Lower leg skin (tissue), 4 donors: ENCODE measurements at regions not wholly inside any gene's neighbourhood (a gene's known extent, or its start where the extent isn't known, plus 50 kb on each side); places are given as distances from the start of the nearest gene placed in this dataset.
"Not testable (repeated sequence)": the region's sequence is repeated elsewhere in the genome, so short reads cannot be mapped to it uniquely, and the experiment has no call there.

ENCODE experiments used
- DNase-seq, 2 donors: peaks; one replicate each; pipeline ENCODE4 v3.0.0-alpha.2; 2019; ENCODE audit warnings: low spot score in 2 of 2
- H3K4me3 ChIP-seq: fragments of 200-600 bp; sonication (generic); 2 replicates; pipeline ENCODE4 v1.5.1; 2017; ENCODE audit warnings: mild to moderate bottlenecking, low read depth; ENCODE audit not compliant: poor library complexity, severe bottlenecking
- POLR2A ChIP-seq, 2 donors: fragments of 450-650 bp; IDR thresholded peaks; one replicate each; pipeline ENCODE4 v1.6.1; 2016 to 2017; ENCODE audit warnings: antibody characterized with exemption in 2 of 2, mild to moderate bottlenecking in 1 of 2, moderate library complexity in 1 of 2
- WGBS, 2 donors: methylation state at CpG; one replicate each; pipeline ENCODE4 v1.1.5; 2018; 5-methylcytosine and 5-hydroxymethylcytosine counted together
- intact Hi-C: fragments of 100-400 bp; cut with DNase I; formaldehyde crosslinking; loops from one replicate; pipeline ENCODE4 v1.15.0; 2023; ENCODE audit warnings: low total_unique reads
- TF ChIP-seq, protein P1 (sequence below), 3 donors: fragments of 450-650 bp; IDR thresholded peaks; one replicate each; pipeline ENCODE4 v1.5.1; 2016; ENCODE audit warnings: antibody characterized with exemption in 3 of 3, mild to moderate bottlenecking in 3 of 3, moderate library complexity in 2 of 3

DNA sequence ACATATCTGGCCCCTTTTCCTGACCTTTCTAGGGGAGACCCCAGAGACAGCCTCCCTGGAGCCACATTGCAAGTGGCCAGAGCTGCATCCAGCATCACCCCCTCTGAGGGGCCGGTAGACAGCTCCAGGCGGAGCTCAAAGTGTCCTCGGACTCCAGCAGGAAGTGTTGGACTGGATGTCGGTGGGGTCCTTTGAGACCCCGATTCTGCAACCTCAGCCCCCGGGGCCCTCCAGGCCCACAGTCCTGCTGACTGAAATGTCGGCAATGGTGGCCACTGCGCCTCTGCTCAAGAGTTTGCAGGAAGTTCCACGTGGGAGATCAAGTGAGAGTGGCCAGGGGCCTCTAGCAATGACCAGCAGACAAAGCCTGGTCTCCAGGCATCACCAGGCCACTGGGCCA is 115.9 kb upstream of the FOXD4L5 start:
- TF ChIP-seq, protein P1, sequence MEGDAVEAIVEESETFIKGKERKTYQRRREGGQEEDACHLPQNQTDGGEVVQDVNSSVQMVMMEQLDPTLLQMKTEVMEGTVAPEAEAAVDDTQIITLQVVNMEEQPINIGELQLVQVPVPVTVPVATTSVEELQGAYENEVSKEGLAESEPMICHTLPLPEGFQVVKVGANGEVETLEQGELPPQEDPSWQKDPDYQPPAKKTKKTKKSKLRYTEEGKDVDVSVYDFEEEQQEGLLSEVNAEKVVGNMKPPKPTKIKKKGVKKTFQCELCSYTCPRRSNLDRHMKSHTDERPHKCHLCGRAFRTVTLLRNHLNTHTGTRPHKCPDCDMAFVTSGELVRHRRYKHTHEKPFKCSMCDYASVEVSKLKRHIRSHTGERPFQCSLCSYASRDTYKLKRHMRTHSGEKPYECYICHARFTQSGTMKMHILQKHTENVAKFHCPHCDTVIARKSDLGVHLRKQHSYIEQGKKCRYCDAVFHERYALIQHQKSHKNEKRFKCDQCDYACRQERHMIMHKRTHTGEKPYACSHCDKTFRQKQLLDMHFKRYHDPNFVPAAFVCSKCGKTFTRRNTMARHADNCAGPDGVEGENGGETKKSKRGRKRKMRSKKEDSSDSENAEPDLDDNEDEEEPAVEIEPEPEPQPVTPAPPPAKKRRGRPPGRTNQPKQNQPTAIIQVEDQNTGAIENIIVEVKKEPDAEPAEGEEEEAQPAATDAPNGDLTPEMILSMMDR (IDR thresholded peaks at IDR 0.05): no peak
- TF ChIP-seq POLR2A (IDR thresholded peaks at IDR 0.05): no peak
- intact Hi-C loops: no loop called here
- DNase-seq: peak in 1 of 2 donors; percentile 49

DNA sequence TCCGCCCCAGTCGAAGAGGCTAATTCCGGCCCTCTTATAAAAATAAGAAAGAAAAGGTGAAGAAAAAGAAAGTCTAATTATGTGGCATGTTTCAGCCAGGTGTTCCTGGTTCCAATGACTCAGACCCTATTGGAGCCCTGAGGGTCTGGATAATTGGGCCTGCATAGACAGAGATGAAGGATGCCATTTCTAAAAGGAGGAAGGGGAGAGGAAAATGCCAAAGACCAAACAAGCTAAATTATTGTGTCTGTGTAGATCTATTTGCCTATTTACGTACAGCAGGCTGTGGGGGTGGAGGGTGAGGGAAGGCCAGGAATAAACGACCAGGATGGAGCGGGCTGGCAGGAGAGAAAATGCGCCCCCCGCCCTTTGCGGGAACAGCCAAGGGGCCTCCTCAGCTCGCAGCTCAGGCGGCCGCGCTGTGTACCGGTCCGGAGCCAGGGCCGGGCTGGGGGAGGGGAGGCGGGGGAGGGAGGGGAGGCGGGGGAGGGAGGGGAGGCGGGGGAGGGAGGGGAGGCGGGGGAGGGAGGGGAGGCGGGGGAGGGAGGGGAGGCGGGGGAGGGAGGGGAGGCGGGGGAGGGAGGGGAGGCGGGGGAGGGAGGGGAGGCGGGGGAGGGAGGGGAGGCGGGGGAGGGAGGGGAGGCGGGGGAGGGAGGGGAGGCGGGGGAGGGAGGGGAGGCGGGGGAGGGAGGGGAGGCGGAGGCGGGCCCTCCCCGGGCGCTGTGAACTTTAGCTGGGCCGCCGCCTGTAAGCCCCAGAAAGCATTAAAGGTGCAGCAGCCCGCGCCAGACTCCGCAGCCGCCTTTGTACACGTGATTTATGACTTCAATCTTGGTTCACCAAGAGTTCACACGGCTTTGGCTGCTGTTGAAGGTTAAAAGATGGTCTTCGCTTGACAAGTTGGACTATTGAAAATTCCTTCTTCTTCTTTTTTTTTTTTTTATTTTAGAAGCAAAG is 113.0 kb upstream of the FOXD4L5 start:
- peak in 1 of 2 donors; percentile 60 for DNase-seq
- WGBS, 2 donors: 88 to 92% methylated on average over 22 to 34 of the region's 42 CpGs
- H3K4me3 ChIP-seq, intact Hi-C loops: not testable (repeated sequence)

More for the DNA sequence above, 115.9 kb upstream of the FOXD4L5 start:
- no peak overlapping the region for H3K4me3 ChIP-seq
- 84 to 88% methylated on average over 9 of the region's 9 CpGs for WGBS, 2 donors

GRCh38 chr9:65397226-65397625 is 112.2 kb upstream of the FOXD4L5 start:
- 83 to 86% methylated on average over 20 of the region's 20 CpGs for WGBS, 2 donors
- intact Hi-C loops, H3K4me3 ChIP-seq: not testable (repeated sequence)
- DNase-seq: peak in 1 of 2 donors; percentile 46

DNA sequence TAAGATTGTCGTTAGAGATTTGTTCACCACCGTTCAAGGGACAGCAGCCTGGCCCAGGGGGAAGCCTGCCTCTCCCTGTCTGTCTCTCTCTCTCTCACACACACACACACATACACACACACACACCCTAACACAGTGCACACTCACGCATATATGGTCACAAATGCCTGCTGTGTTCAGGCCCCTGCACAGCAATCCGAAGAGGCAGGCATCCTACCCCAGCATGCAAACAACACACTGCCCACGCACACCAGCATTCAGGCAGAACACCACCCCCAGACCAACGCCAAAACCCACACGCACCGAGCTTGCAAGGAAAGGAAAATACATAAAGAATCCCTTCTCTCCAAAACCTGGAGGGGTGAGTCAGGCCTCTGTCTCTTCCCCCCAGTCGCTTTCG is 111.6 kb upstream of the FOXD4L5 start:
- peak in 1 of 2 donors; percentile 20 for DNase-seq
- H3K4me3 ChIP-seq, intact Hi-C loops: not testable (repeated sequence)
- 80 to 82% methylated on average over 10 of the region's 10 CpGs for WGBS, 2 donors

DNA sequence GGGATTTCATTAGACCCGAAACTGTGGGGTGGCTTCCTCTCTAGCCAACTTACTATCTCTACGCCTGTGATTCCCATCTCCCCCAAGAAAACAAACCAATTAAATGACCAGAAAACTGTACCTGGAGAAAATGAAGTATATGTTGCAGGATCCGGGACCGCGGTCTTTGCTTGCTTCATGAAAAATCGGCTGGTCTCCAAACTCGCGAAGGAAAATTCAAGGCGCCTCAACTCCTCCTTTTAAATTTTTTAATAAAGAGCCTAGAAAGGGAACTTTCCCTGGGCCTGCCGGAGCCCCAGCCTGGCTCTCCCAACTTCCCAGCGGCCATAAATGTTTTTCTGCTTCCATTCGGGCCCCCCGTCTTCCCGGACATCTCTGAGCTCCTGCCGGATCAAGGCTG is 110.8 kb upstream of the FOXD4L5 start:
- DNase-seq: peak in 1 of 2 donors; percentile 50
- WGBS, 2 donors: 82 to 85% methylated on average over 9 of the region's 15 CpGs
- H3K4me3 ChIP-seq, intact Hi-C loops: not testable (repeated sequence)

DNA sequence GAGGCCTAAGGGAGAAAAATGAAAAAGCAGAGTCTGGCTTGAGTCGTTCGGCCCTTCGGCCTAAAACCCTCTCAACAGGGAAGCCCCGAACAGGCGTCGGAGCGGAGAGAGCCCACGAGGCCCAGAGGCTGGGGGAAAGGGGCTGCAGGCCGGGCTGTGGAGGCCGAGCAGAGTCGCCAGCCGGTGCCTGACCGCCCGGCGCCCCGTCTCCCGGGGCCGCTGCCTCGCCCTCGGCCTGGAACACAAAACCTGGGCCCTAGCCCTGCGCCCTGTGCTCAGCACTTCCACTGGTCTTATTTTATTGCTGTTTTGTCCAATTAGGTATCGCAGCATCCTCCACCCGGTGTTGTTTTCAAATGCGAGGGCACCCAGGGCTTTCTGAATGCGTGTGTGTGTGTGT is 110.1 kb upstream of the FOXD4L5 start:
- H3K4me3 ChIP-seq, intact Hi-C loops: not testable (repeated sequence)
- WGBS, 2 donors: 88 to 93% methylated on average over 17 to 25 of the region's 25 CpGs
- peak in 1 of 2 donors; percentile 50 for DNase-seq

DNA sequence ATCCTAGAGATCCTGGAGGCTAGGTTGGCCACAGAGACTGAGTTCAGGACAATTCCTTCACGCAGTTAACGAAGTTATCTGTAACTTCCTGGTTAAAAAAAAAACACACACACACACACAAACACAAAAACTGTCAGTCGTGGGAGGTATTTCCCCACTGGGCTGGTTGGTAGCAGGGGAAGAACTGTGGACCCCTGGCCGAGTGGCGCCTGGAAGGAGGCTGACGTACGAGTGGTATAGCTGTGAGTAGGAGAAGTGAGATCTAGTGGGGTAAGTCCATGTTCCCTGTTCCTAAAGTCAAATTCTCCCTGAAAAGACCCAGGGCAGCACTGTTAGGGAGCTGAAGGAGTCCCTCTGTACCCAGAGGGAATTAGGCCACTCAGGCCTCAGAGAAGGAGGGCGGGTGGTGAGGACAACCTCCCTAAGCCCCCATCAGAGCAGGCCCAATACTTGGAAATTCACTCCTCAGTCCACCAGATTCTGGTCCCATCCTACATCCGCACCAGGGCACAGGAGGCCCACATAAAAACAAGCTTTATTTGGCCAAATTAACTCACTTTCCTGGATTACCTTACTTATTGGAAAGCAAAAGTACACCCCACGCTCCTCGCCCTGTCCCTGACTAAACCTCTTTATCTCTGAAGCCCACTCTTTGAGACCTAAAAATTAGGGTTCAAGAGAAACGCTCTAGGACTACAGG is 108.3 kb upstream of the FOXD4L5 start:
- intact Hi-C loops: not testable (repeated sequence)
- WGBS, 2 donors: 81 to 83% methylated on average over 12 of the region's 12 CpGs
- DNase-seq: peak in 1 of 2 donors; percentile 46

DNA sequence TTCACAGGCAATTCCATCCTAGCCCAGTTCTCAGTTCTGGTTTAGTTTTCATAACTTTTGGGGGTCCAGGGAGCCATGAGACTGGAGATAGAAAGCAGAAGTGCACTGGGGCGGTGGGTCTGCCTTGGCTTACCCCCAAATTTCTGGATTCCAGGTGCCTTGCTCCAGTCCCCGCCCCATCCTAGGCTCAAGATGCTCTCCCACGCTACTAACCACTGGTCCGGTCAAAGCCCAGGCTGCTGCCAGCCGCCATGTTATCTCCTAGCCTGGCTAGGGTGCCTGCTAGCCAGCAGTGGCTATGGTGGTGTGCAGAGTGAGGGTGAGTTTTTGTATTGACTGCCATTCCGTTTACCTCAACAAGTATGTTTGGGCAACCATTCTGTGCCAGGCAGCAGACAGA is 107.6 kb upstream of the FOXD4L5 start:
- WGBS, 2 donors: 62 to 65% methylated on average over 5 of the region's 6 CpGs
- H3K4me3 ChIP-seq, intact Hi-C loops: not testable (repeated sequence)
- peak in 1 of 2 donors; percentile 36 for DNase-seq

More for the DNA sequence above, 108.3 kb upstream of the FOXD4L5 start:
- not testable (repeated sequence) for H3K4me3 ChIP-seq

DNA sequence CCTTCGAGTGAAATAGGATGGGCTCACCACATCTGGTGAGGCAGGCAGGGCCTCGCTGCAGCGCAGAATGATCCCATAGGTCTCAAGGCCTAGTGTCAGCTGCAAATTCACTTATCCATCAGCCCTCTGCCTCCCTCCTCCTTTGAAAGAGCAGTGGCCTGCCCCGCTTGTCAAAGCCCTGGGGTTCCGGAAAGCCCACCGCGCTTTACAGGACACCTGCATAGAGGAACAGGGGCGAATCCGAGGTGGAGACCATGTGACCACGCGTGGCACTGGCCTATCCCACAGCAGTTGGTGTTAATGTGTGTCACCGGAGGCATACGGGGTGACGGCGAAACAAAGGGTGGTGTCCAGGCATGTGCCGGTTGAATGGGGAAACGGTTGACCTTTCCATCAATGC is 104.7 kb upstream of the FOXD4L5 start:
- DNase-seq, intact Hi-C loops, H3K4me3 ChIP-seq: not testable (repeated sequence)
- WGBS, 2 donors: 65 to 76% methylated on average over 17 of the region's 17 CpGs

- WGBS, 2 donors: 90 to 94% methylated on average over 25 to 27 of the region's 28 CpGs
- intact Hi-C loops: not testable (repeated sequence)
Measured at GRCh38 chr9:65389216-65389615, 104.2 kb upstream of the FOXD4L5 start.

DNA sequence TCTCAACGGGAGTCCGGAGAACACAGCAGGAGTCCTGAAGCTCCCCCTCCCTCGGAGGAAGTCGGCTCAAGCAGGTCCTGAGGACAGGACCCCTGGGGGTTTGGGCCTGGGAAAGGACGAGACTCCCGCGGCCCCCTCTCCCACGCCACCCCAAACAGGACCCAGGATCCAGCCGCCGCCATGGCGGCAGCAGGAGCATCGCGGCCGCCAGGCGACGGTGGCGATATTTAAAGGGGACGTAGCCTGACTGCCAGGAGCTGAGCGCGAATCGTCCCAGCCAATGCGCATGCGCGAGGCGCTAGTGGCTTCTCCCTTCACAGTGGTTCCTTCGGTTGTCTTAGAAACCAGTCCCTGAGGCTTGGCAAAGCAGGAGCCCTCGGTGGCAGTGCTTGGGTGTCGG is 101.7 kb upstream of the FOXD4L5 start:
- peak; percentile 58 to 93 for DNase-seq
- WGBS, 2 donors: 50 to 73% methylated on average over 28 of the region's 28 CpGs
- intact Hi-C loops: not testable (repeated sequence)
- H3K4me3 ChIP-seq: peak overlapping the region; percentile 10

More at GRCh38 chr9:65389216-65389615, 104.2 kb upstream of the FOXD4L5 start:
- peak in 1 of 2 donors; percentile 50 for DNase-seq
- H3K4me3 ChIP-seq: not testable (repeated sequence)

DNA sequence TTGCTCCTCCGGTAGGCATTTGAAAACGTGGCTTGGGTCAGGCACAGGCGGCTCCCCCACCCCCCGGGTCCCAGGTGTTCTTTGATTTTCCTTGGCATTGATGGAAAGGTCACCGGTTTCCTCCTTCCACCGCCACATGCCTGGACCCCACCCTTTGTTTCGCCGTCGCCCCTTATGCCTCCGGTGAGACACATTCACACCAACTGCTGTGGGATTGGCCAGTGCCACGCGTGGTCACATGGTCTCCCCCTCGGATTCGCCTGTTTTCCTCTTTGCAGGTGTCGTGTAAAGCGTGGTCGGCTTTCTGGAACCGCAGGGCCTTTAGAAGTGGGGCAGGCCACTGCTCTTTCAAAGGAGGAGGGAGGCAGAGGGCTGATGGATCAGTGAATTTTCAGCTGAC is 101.2 kb upstream of the FOXD4L5 start:
- intact Hi-C loops, H3K4me3 ChIP-seq: not testable (repeated sequence)
- 64 to 74% methylated on average over 18 of the region's 18 CpGs for WGBS, 2 donors
- DNase-seq: peak in 1 of 2 donors; percentile 85

GRCh38 chr9:65385655-65386024 is 100.6 kb upstream of the FOXD4L5 start:
- DNase-seq, H3K4me3 ChIP-seq, intact Hi-C loops: not testable (repeated sequence)
- WGBS, 2 donors: 67 to 80% methylated on average over 22 of the region's 22 CpGs
